Stimulated activated naive CD8-positive, alpha-beta T cell treated with anti-CD3 and anti-CD28 coated beads, Interleukin-15, Interleukin-2, amounts not matched to agents 100 U/mL and 50 U/mL, for 24 hours (primary cell): ENCODE measurements at regions not wholly inside any gene's neighbourhood (a gene's known extent, or its start where the extent isn't known, plus 50 kb on each side); places are given as distances from the start of the nearest gene placed in this dataset.

Source experiments
- ATAC-seq: fragments of 150-1000 bp; cut with Tn5 transposase; one replicate; pipeline ENCODE4 v1.10.0; 2021
- DNase-seq: peaks from one replicate; pipeline ENCODE4 v3.0.0; 2021

- ATAC-seq (no peak), DNase-seq (no peak)
Measured at GRCh38 chr15:69505956-69506556, 53.4 kb downstream of the RPLP1 start.

- ATAC-seq, result no peak
- no peak for DNase-seq
Measured at GRCh38 chr15:69508659-69509058, 56.0 kb downstream of the RPLP1 start.

- DNase-seq, result peak; percentile 17
Measured at GRCh38 chr15:69509131-69509530, 56.5 kb downstream of the RPLP1 start.

GRCh38 chr15:69510556-69510955, 57.9 kb downstream of the RPLP1 start:
- DNase-seq (no peak), ATAC-seq (no peak)

More at GRCh38 chr15:69509131-69509530, 56.5 kb downstream of the RPLP1 start:
- peak; percentile 74 for ATAC-seq

- DNase-seq (no peak), ATAC-seq (no peak)
Measured at GRCh38 chr15:69511015-69511414, 58.4 kb downstream of the RPLP1 start.

GRCh38 chr15:69511716-69512340, 59.2 kb downstream of the RPLP1 start:
- no peak for ATAC-seq
- DNase-seq, result no peak

GRCh38 chr15:69513450-69513960, 60.9 kb downstream of the RPLP1 start:
- no peak for DNase-seq
- ATAC-seq, result no peak

- no peak for ATAC-seq
- no peak for DNase-seq
Measured at GRCh38 chr15:69513986-69514385, 61.4 kb downstream of the RPLP1 start.

- no peak for ATAC-seq
- no peak for DNase-seq
Measured at GRCh38 chr15:69515508-69515907, 62.9 kb downstream of the RPLP1 start.

- DNase-seq (no peak), ATAC-seq (no peak)
Measured at GRCh38 chr15:69515926-69516325, 63.3 kb downstream of the RPLP1 start.

- DNase-seq, result no peak
- no peak for ATAC-seq
Measured at GRCh38 chr15:69517052-69517451, 64.4 kb downstream of the RPLP1 start.

- ATAC-seq, result no peak
- DNase-seq, result no peak
Measured at GRCh38 chr15:69518806-69519205, 66.2 kb downstream of the RPLP1 start.

GRCh38 chr15:69520067-69520466, 67.4 kb downstream of the RPLP1 start:
- DNase-seq (no peak), ATAC-seq (no peak)

- no peak for ATAC-seq
- no peak for DNase-seq
Measured at GRCh38 chr15:69522361-69522760, 69.7 kb downstream of the RPLP1 start.

- peak; percentile 36 for ATAC-seq
Measured at GRCh38 chr15:69523010-69524001, 70.7 kb downstream of the RPLP1 start.

GRCh38 chr15:69524296-69524695, 71.7 kb downstream of the RPLP1 start:
- DNase-seq, result no peak
- ATAC-seq, result no peak

More at GRCh38 chr15:69523010-69524001, 70.7 kb downstream of the RPLP1 start:
- DNase-seq, result peak; percentile 77

GRCh38 chr15:69524814-69525213, 72.2 kb downstream of the RPLP1 start:
- ATAC-seq (no peak), DNase-seq (no peak)

GRCh38 chr15:69525543-69525942, 72.9 kb downstream of the RPLP1 start:
- no peak for ATAC-seq
- DNase-seq, result no peak

GRCh38 chr15:69526081-69527061, 73.8 kb downstream of the RPLP1 start:
- ATAC-seq, result no peak
- no peak for DNase-seq

GRCh38 chr15:69529141-69529540, 76.5 kb downstream of the RPLP1 start:
- ATAC-seq, result no peak
- DNase-seq, result no peak

- DNase-seq (no peak), ATAC-seq (no peak)
Measured at GRCh38 chr15:69529961-69530633, 77.5 kb downstream of the RPLP1 start.
